ENCODE measurements at regions not wholly inside any gene's neighbourhood (a gene's known extent, or its start where the extent isn't known, plus 50 kb on each side); places are given as distances from the start of the nearest gene placed in this dataset.

DNA sequence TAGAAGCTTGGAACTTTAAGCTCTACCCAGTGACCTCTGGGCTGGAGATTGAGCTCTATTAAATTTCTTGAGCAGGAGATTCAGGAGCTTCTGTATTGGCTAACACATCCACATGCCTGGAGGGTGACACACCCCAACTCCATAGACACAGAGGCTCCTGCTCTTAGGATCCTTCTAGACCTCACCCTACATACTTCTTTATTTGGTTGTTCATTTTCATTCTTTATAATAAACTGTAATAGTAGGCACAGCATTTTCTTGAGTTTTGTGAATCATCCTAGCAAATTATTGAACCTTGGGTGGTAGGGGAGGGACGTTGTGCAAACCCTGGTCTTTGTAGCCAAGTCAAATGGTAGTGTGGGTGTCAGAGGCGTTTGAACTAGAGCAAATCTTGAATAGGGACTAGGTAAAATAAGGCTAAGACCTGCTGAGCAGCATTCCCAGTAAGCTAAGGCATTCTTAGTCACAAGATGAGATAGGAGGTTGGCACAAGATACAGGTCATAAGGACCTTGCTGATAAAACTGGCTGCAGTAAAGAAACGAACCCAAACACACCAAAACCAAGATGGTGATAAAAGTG is 323.8 kb upstream of the GALNT5 start:
- H3K4me3 ChIP-seq (ENCODE audit: insufficient read depth, low read depth, low read length) = no peak overlapping the region
- no peak overlapping the region for H2BK120ac ChIP-seq (ENCODE audit: low read depth, low read length)
- H3K9ac ChIP-seq (ENCODE audit: low read depth, low read length) = no peak overlapping the region
- no peak overlapping the region for H4K5ac ChIP-seq (ENCODE audit: low read depth, low read length)
- in situ Hi-C loops (cut with MboI; ENCODE audit: low sequenced_read_pairs) (no loop called here), dilution Hi-C loops (cut with HindIII; ENCODE audit: low sequenced_read_pairs, unreplicated experiment) (no loop called here), intact Hi-C loops (cut with micrococcal nuclease) (no loop called here)
- DNase-seq = no peak
- no peak overlapping the region for H3K14ac ChIP-seq (replicated peaks; ENCODE audit: low read depth, low read length)
- no peaks in the 10 kb centered on the region for H3K4me1 ChIP-seq (ENCODE audit: control insufficient read depth, insufficient read depth, low read length)
- H3K9me3 ChIP-seq (ENCODE audit: control insufficient read depth, insufficient read depth, low read length) = no peaks in the 10 kb centered on the region
- no peak overlapping the region for H3K23ac ChIP-seq (ENCODE audit: low read depth, low read length)
- no peak overlapping the region for H3K56ac ChIP-seq (ENCODE audit: extremely low read depth, insufficient read depth, low read length)
- H4K91ac ChIP-seq (ENCODE audit: insufficient read depth, low read depth, low read length) = no peak overlapping the region
- H3K4ac ChIP-seq (ENCODE audit: low read depth, low read length) = no peak overlapping the region
- POLR2A ChIA-PET (ENCODE audit: unreplicated experiment) = no interaction called here
- no peak for TF ChIP-seq FOS (IDR thresholded peaks at IDR 0.05; ENCODE audit: low read depth, low read length)
- no peak for TF ChIP-seq RAD21 (IDR thresholded peaks at IDR 0.05; ENCODE audit: low read length)
- TF ChIP-seq BHLHE40 (IDR thresholded peaks at IDR 0.05; ENCODE audit: low read depth, low read length) = no peak
- no peak for TF ChIP-seq NFE2L2 (IDR thresholded peaks at IDR 0.05; ENCODE audit: low read depth, low read length)
- TF ChIP-seq RCOR1 (IDR thresholded peaks at IDR 0.05; ENCODE audit: insufficient replicate concordance, low read length) = no peak
- no peak for TF ChIP-seq CEBPB (IDR thresholded peaks at IDR 0.05; ENCODE audit: low read depth, low read length)
- TF ChIP-seq, protein P1, sequence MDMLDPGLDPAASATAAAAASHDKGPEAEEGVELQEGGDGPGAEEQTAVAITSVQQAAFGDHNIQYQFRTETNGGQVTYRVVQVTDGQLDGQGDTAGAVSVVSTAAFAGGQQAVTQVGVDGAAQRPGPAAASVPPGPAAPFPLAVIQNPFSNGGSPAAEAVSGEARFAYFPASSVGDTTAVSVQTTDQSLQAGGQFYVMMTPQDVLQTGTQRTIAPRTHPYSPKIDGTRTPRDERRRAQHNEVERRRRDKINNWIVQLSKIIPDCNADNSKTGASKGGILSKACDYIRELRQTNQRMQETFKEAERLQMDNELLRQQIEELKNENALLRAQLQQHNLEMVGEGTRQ (IDR thresholded peaks at IDR 0.05; ENCODE audit: low read depth, low read length) = no peak
- TF ChIP-seq CHD1 (IDR thresholded peaks at IDR 0.05; ENCODE audit: low read depth, low read length) = no peak
- TF ChIP-seq MAFK (IDR thresholded peaks at IDR 0.05; ENCODE audit: low read depth, low read length) = no peak
- TF ChIP-seq, protein P2, sequence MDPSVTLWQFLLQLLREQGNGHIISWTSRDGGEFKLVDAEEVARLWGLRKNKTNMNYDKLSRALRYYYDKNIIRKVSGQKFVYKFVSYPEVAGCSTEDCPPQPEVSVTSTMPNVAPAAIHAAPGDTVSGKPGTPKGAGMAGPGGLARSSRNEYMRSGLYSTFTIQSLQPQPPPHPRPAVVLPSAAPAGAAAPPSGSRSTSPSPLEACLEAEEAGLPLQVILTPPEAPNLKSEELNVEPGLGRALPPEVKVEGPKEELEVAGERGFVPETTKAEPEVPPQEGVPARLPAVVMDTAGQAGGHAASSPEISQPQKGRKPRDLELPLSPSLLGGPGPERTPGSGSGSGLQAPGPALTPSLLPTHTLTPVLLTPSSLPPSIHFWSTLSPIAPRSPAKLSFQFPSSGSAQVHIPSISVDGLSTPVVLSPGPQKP (IDR thresholded peaks at IDR 0.05; ENCODE audit: borderline replicate concordance, low read depth, low read length) = no peak
- no peak for TF ChIP-seq MXI1 (IDR thresholded peaks at IDR 0.05; ENCODE audit: borderline replicate concordance, low read depth, low read length)
- no peak for TF ChIP-seq MAZ (IDR thresholded peaks at IDR 0.05; ENCODE audit: borderline replicate concordance, low read depth, low read length)
- TF ChIP-seq RFX5 (IDR thresholded peaks at IDR 0.05; ENCODE audit: low read depth, low read length) = no peak
- H2AK9ac ChIP-seq (replicated peaks; ENCODE audit: low read depth, low read length, poor library complexity) = no peak overlapping the region
- CTCF ChIA-PET = no interaction called here
- H2BK15ac ChIP-seq (ENCODE audit: low read depth, low read length) = no peak overlapping the region
- H3K9me1 ChIP-seq (ENCODE audit: insufficient read depth, low read length) = no peaks in the 10 kb centered on the region
- no peak overlapping the region for H4K8ac ChIP-seq (ENCODE audit: low read depth in 2 of 2, low read length in 2 of 2)
- no peak overlapping the region for H3K4me2 ChIP-seq (ENCODE audit: low read depth, low read length)
- BruUV-seq (replicated peaks) = no TSS peak
- H3K18ac ChIP-seq (ENCODE audit: low read depth, low read length) = no peak overlapping the region
- H4K20me1 ChIP-seq (ENCODE audit: insufficient read depth, low read length) = no peaks in the 10 kb centered on the region
- no peak overlapping the region for H2BK20ac ChIP-seq (ENCODE audit: low read depth, low read length)
- ATAC-seq (ENCODE audit: low read depth) = peak; percentile 27; the same call in 1 of the 2 replicates
- no peaks in the 10 kb centered on the region for H3K79me1 ChIP-seq (ENCODE audit: low read depth in 1 of 2, low read length in 2 of 2)
- no peak overlapping the region for H2AFZ ChIP-seq (replicated peaks; ENCODE audit: low read length, poor library complexity)
- H2BK5ac ChIP-seq (ENCODE audit: low read depth, low read length, poor library complexity, severe bottlenecking) = no peak overlapping the region
- no CpG with 5 or more reads among the region's 3 CpGs for WGBS, 2 experiments (ENCODE audit: extremely low coverage in 2 of 2, insufficient read length in 1 of 2)
- H2AK5ac ChIP-seq (ENCODE audit: low read depth, low read length) = no peak overlapping the region
- H3K36me3 ChIP-seq (ENCODE audit: control insufficient read depth, insufficient read depth, low read length) = no peaks in the 10 kb centered on the region
- H3K27ac ChIP-seq (ENCODE audit: insufficient read depth, low read length) = no peak overlapping the region
- no peaks in the 10 kb centered on the region for H3K27me3 ChIP-seq (ENCODE audit: control insufficient read depth, insufficient read depth, low read length)

Data from IMR-90 (cell line).